SKM-1 (cell line): ENCODE measurements at regions not wholly inside any gene's neighbourhood (a gene's known extent, or its start where the extent isn't known, plus 50 kb on each side); places are given as distances from the start of the nearest gene placed in this dataset.
"Not testable (repeated sequence)": the region's sequence is repeated elsewhere in the genome, so short reads cannot be mapped to it uniquely, and the experiment has no call there.

Source experiments
- DNase-seq: peaks from one replicate; lab custom pipeline; 2025; ENCODE audit not compliant: unreplicated experiment; lab: John Stamatoyannopoulos, UW

GRCh38 chr4:174012886-174013259 is 270.6 kb downstream of the FBXO8 start:
- DNase-seq = no peak

GRCh38 chr4:174012135-174012885 is 271.2 kb downstream of the FBXO8 start:
- DNase-seq = no peak

DNA sequence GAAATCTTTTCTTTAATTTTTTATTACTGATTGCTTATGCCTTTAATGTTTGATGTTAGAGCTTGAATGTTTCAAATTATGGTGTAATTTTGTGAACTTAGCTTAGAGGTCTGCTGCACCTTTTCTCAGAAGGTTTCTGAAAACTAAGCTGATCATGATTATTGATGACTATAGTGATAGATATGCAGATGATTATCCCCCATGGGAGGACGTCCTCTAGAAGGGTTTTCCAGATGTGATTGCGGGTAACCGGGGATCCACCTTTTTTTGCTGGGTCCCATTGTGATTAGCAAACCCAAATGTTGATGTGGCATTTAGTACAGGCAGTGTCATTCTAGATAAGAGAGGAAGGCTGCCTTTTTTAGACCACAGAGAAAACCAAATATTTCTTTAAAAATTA is 272.9 kb downstream of the FBXO8 start:
- DNase-seq = no peak

GRCh38 chr4:174009686-174010451 is 273.6 kb downstream of the FBXO8 start:
- DNase-seq = no peak

DNA sequence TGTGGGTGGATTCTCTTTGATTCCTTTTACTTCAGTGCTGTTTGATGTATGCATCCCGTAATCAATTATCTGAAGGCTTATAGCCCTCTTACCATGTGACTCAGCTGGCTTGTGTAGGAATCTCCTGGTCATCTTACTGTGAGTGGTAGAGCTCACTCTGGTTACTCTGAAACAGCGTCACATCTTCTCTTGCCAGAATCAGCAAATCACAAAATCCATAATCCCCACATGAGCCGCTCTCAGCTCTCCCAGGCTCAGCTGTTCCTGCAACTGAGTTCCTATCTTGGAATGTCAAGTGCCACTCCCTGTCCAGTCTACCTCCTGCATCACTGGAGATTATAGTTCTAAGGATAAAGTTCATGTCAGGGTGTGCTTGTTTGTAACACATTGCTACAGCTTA is 278.0 kb downstream of the FBXO8 start:
- no peak for DNase-seq

GRCh38 chr4:173998471-173999144 is 284.9 kb downstream of the FBXO8 start:
- peak; percentile 10 for DNase-seq

- not testable (repeated sequence) for DNase-seq
Measured at GRCh38 chr4:173995779-173996178, 287.7 kb downstream of the FBXO8 start.

DNA sequence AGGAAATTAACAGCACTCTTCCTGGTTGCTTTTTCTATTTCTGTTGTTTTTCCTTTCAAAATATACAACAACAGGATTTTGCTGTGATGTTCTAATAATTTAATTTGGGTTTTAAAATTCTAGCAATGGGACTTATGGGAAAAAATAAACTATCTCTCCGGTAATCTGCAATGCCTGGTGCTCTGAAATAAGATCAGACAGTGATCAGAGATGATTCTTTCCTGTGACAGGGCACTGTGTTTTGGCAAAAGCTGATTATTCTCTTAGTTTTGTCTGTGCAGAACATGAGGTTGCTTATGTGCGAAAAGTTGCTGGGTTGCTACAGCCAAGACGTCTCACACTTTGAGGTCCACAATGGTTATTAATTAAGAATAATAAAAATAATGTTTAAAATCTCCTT is 291.7 kb downstream of the FBXO8 start:
- DNase-seq = no peak

- no peak for DNase-seq
Measured at GRCh38 chr4:173991316-173991715, 292.2 kb downstream of the FBXO8 start.

DNA sequence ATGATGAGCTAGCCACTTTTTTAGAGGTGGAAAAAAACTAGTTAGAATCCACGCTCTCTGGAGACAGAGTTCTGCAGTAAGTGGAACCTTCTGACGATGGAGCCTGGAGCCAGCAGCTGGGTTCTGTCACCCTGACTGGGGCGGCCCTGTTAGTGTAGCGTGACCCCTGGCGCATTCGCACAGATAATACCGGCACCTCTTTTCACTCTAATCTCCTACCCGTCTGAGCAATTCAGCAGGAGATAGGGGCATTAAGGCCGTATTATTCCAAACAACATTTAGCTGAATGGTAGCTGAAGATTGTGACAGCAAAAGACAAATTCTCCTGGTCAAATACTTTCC is 292.6 kb downstream of the FBXO8 start:
- DNase-seq = no peak

GRCh38 chr4:173990126-173990868 is 293.2 kb downstream of the FBXO8 start:
- no peak for DNase-seq

DNA sequence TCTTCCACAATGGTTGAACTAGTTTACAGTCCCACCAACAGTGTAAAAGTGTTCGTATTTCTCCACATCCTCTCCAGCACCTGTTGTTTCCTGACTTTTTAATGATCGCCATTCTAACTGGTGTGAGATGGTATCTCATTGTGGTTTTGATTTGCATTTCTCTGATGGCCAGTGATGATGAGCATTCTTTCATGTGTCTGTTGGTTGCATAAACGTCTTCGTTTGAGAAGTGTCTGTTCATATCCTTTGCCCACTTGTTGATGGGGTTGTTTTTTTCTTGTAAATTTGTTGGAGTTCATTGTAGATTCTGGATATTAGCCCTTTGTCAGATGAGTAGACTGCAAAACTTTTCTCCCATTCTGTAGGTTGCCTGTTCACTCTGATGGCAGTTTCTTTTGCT is 319.9 kb downstream of the FBXO8 start:
- not testable (repeated sequence) for DNase-seq

- no peak for DNase-seq
Measured at GRCh38 chr4:173960398-173960797, 323.1 kb downstream of the FBXO8 start.

GRCh38 chr4:173958445-173958844 is 325.0 kb downstream of the FBXO8 start:
- no peak for DNase-seq

DNA sequence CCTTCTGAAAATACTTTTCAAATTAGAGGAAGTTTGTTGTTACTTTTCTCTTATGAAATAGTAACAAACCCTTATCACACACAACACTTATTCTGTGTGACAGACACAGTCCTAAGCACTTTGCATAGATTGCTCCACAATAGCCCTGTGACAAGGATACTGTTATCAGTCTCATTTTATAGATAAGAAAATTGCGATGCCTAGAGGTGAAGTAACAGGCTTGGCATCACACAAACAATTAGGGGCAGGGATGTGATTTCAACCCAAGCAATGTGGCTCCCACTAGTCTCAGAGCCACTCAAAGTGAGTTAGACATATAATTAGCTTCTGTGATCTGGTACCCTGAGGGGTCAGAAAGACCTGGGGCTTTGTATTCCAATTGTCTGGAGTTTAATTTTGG is 339.9 kb downstream of the FBXO8 start:
- DNase-seq = no peak

- no peak for DNase-seq
Measured at GRCh38 chr4:173940146-173940545, 343.3 kb downstream of the FBXO8 start.

- DNase-seq = no peak
Measured at GRCh38 chr4:173937631-173938270, 345.7 kb downstream of the FBXO8 start.

GRCh38 chr4:173936861-173937260 is 346.6 kb downstream of the FBXO8 start:
- no peak for DNase-seq

- no peak for DNase-seq
Measured at GRCh38 chr4:173935622-173936405, 347.7 kb downstream of the FBXO8 start.
